ENCODE measurements at regions not wholly inside any gene's neighbourhood (a gene's known extent, or its start where the extent isn't known, plus 50 kb on each side); places are given as distances from the start of the nearest gene placed in this dataset.
"Not testable (repeated sequence)": the region's sequence is repeated elsewhere in the genome, so short reads cannot be mapped to it uniquely, and the experiment has no call there.

GRCh38 chr21:31417214-31417613 is 73.2 kb upstream of the TIAM1 start:
- DNase-seq (ENCODE audit: extremely low read depth in 1 of 2, low read depth in 1 of 2) = not testable (repeated sequence)

DNA sequence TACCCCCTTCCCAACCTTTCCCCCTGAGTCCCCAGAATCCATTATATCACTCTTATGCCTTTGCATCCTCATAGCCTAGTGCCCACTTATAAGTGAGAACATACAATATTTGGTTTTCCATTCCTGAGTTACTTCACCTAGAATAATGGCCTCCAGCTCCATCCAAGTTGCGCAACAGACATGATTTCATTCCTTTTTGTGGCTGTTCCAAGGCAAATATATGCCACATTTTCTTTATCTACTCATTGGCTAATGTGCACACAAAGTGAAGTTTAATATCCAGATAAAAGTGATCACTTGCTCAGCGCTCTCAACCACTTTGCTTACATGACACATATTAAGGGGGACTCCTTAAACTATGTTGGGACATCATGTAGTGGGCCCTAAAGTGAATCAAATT is 72.4 kb upstream of the TIAM1 start:
- no peak for DNase-seq (ENCODE audit: extremely low read depth in 1 of 2, low read depth in 1 of 2)

GRCh38 chr21:31414263-31415000 is 70.4 kb upstream of the TIAM1 start:
- no peak for DNase-seq (ENCODE audit: extremely low read depth in 1 of 2, low read depth in 1 of 2)

DNA sequence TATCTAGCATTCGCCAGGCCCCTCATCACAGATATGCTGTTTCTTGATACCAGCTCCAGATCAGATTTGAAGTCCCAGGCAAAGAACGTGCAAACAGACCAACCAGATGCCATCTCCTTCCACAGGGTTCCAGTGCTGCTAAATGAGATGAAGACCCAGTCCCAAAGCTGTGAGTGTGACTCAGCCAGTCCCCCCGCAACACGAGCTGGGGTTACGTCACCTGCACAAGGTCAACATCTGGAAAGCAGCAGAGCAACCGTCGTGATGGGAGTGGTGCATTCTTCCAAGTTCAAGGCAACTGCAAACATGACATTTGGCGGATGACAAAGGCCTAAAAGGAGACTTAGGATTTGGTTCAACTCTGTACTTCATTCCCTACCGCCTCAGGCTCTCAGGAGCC is 69.6 kb upstream of the TIAM1 start:
- DNase-seq (ENCODE audit: extremely low read depth in 1 of 2, low read depth in 1 of 2) = no peak

GRCh38 chr21:31410499-31411131 is 66.6 kb upstream of the TIAM1 start:
- DNase-seq (ENCODE audit: extremely low read depth in 1 of 2, low read depth in 1 of 2) = no peak

GRCh38 chr21:31409831-31410487 is 65.9 kb upstream of the TIAM1 start:
- DNase-seq (ENCODE audit: extremely low read depth in 1 of 2, low read depth in 1 of 2) = no peak

- no peak for DNase-seq (ENCODE audit: extremely low read depth in 1 of 2, low read depth in 1 of 2)
Observed at GRCh38 chr21:31408301-31409088, 64.4 kb upstream of the TIAM1 start.

DNA sequence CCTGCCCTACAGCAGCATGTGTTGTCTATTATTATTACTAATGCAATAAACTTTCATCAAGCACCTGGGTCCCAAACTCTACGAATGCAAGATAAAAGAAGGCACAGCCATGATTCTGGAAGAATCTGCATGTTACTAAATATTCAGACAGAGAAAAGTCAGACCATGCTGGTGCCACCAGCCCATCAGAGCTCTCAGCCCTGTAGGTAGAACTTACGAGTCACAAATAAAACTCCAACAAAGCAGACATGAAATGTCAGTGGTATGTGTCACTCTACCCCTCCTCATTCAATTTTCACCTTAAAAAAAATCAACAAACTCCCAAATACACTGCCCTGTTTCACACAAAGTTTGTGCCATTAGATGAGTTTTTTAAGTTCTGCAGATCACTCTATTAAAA is 62.4 kb upstream of the TIAM1 start:
- no peak for DNase-seq (ENCODE audit: extremely low read depth in 1 of 2, low read depth in 1 of 2)

DNA sequence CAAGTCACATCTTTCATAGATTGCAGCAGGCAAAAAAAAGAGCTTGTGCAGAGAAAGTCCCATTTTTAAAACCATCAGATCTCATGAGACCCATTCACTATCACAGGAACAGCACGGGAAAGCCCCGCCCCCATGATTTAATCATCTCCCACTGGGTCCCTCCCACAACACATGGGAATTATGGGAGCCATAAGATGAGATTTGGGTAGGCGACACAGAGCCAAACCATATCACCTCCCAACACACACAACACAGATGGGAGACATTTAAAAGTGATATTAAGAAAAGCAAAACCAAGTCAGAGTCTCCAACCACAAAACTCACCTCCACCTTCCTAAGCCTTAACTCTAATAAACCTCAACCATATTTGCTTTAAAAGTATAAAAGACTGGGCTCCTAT is 61.5 kb upstream of the TIAM1 start:
- DNase-seq (ENCODE audit: extremely low read depth in 1 of 2, low read depth in 1 of 2) = no peak

DNA sequence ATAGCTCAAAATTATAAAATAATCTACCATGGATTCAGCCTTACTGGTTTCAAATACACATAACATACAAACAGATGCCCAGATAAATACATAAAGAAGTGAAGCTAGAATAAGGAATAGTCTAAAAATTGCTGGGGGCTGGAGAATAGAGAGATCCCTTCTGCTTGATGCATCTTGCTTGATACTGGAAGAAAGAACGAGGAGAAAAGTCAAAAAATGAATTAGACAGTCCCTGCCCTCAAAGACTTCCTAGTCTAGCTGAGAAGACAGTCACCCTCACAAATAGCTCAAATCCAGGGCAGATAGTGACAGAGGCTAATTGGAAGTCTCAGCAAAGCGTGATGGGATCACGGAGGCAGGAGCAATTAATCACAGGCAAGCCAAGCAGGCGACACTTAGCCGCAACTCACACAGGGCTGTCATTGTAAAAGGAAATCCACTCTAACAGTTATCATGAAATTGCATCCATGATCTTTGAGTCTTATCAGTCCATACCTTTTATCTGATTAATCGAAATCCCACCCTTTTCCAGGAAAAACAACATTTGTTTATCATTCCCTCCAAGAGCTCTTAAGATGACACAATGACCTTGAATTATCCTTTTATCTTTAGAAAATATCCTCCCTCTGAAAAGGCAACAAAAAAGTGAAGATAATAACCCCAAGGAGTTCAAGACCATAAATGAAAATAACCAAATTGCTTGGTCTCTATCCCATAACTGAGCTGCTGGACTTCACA is 59.7 kb upstream of the TIAM1 start:
- no peak for DNase-seq (ENCODE audit: extremely low read depth in 1 of 2, low read depth in 1 of 2)

DNA sequence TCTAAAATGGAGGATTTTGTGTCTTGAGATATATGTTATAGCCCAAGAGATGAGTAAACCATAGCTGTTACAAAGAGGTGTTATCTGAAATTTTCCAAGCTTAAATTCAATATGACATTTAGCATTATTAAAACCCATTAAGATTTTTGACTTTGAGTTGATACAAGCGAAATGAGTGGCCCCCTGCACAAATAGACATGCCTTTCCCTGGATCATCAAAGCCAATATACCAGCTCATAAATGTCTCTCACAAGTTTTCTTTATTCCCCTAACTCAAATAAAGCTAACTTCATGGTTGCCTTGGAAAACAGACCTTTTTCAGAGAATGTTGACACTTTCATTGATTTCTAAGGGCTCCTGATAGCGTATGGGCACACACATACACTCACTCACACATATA is 55.5 kb upstream of the TIAM1 start:
- DNase-seq (ENCODE audit: extremely low read depth in 1 of 2, low read depth in 1 of 2) = no peak

DNA sequence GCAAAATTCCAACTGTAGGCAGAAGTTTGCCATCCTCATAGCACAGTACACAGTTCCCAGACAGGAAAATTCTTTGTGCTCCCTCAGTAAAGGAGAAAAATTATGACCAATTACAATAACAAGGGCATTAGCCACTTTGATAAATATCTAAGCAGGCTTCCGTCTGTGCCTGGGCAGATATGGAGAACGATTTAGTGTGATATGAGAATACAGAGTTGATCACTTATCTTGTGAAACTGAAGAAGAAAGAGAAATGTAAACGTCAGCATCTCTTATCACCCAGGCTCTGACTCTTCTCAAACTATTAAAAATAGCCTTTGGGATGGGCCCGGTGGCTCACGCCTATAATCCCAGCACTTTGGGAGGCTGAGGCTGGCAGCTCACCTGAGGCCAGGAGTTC is 54.5 kb upstream of the TIAM1 start:
- no peak for DNase-seq (ENCODE audit: extremely low read depth in 1 of 2, low read depth in 1 of 2)

- DNase-seq (ENCODE audit: extremely low read depth in 1 of 2, low read depth in 1 of 2) = no peak
Observed at GRCh38 chr21:31397939-31398338, 53.9 kb upstream of the TIAM1 start.

- no peak for DNase-seq (ENCODE audit: extremely low read depth in 1 of 2, low read depth in 1 of 2)
Observed at GRCh38 chr21:31397515-31397926, 53.5 kb upstream of the TIAM1 start.

DNA sequence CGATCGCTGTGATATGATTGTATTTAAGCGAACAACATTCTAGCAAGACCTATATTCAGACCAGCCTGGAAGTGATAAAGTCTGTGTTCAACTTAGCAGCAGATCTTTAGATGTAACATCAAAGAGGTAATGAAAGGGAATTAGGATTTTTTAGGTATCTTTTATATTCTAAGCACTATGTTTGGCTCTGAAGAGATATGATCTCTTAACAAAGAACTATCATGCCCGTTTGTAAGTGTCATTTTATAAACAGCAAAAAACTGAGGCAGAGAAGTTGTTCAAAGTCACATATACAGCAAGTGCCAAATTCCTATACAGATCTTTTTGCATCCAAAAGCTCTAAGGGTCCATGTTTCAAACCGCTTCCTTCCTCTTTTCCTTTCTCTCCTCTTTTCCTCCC is 53.0 kb upstream of the TIAM1 start:
- DNase-seq (ENCODE audit: extremely low read depth in 1 of 2, low read depth in 1 of 2) = no peak

GRCh38 chr21:31396399-31396798 is 52.3 kb upstream of the TIAM1 start:
- DNase-seq (ENCODE audit: extremely low read depth in 1 of 2, low read depth in 1 of 2) = no peak

- no peak for DNase-seq (ENCODE audit: extremely low read depth in 1 of 2, low read depth in 1 of 2)
Observed at GRCh38 chr21:31395791-31396190, 51.7 kb upstream of the TIAM1 start.

- no peak for DNase-seq (ENCODE audit: extremely low read depth in 1 of 2, low read depth in 1 of 2)
Observed at GRCh38 chr21:31395268-31395667, 51.2 kb upstream of the TIAM1 start.

- DNase-seq (ENCODE audit: extremely low read depth in 1 of 2, low read depth in 1 of 2) = no peak
Observed at GRCh38 chr21:31394309-31394708, 50.2 kb upstream of the TIAM1 start.

Data from stimulated activated CD8-positive, alpha-beta memory T cell treated with anti-CD3 and anti-CD28 coated beads, Interleukin-7, amount 100 ng/mL, for 48 hours (primary cell).